Hepatocyte (in vitro differentiated cells): ENCODE measurements at regions not wholly inside any gene's neighbourhood (a gene's known extent, or its start where the extent isn't known, plus 50 kb on each side); places are given as distances from the start of the nearest gene placed in this dataset.
"Not testable (repeated sequence)": the region's sequence is repeated elsewhere in the genome, so short reads cannot be mapped to it uniquely, and the experiment has no call there.

Source experiments
- DNase-seq: peaks from one replicate; pipeline ENCODE4 v3.0.0-alpha.2; 2016; ENCODE audit warnings: low spot score
- H2AFZ ChIP-seq: fragments of 200-600 bp; sonication (generic); 2 replicates; pipeline ENCODE4 v1.6.0; 2016; ENCODE audit warnings: antibody characterized with exemption, mild to moderate bottlenecking
- H3K27ac ChIP-seq: fragments of 200-600 bp; sonication (generic); 2 replicates; pipeline ENCODE4 v1.5.1; 2016; ENCODE audit warnings: mild to moderate bottlenecking
- H3K27me3 ChIP-seq: fragments of 200-600 bp; sonication (generic); 2 replicates; pipeline ENCODE4 v1.6.1; 2016
- H3K36me3 ChIP-seq: fragments of 200-600 bp; sonication (generic); replicated peaks from 2 replicates; pipeline ENCODE4 v1.5.1; 2016; ENCODE audit warnings: low read depth; ENCODE audit not compliant: insufficient read depth
- H3K4me1 ChIP-seq: fragments of 200-600 bp; sonication (generic); 2 replicates; pipeline ENCODE4 v1.5.1; 2016; ENCODE audit warnings: mild to moderate bottlenecking, moderate library complexity; ENCODE audit not compliant: insufficient read depth
- H3K4me2 ChIP-seq: fragments of 200-600 bp; sonication (generic); 2 replicates; pipeline ENCODE4 v1.6.0; 2016
- H3K4me3 ChIP-seq: fragments of 200-600 bp; sonication (generic); 2 replicates; pipeline ENCODE4 v1.5.1; 2016; ENCODE audit warnings: mild to moderate bottlenecking
- H3K79me2 ChIP-seq: fragments of 200-600 bp; sonication (generic); 2 replicates; pipeline ENCODE4 v1.6.0; 2017; ENCODE audit warnings: mild to moderate bottlenecking
- H3K9me2 ChIP-seq: fragments of 200-600 bp; sonication (generic); replicated peaks from 2 replicates; pipeline ENCODE4 v1.6.0; 2017; ENCODE audit warnings: mild to moderate bottlenecking; ENCODE audit not compliant: insufficient read depth
- H3K9me3 ChIP-seq: fragments of 200-600 bp; sonication (generic); 2 replicates; pipeline ENCODE4 v1.5.1; 2016; ENCODE audit warnings: low read depth, mild to moderate bottlenecking
- H4K20me1 ChIP-seq: fragments of 200-600 bp; sonication (generic); 2 replicates; pipeline ENCODE4 v1.6.0; 2016; ENCODE audit warnings: mild to moderate bottlenecking; ENCODE audit not compliant: insufficient read depth, poor library complexity, severe bottlenecking
- EZH2 ChIP-seq: fragments of 200-600 bp; sonication (generic); IDR thresholded peaks from 2 replicates; pipeline ENCODE4 v1.6.1; 2016; ENCODE audit warnings: antibody characterized with exemption, mild to moderate bottlenecking, borderline replicate concordance
- EZH2phosphoT487 ChIP-seq: fragments of 200-600 bp; sonication (generic); IDR thresholded peaks from one replicate; pipeline ENCODE4 v1.6.1; 2018; ENCODE audit warnings: antibody characterized with exemption, mild to moderate bottlenecking, low read depth, moderate library complexity; ENCODE audit not compliant: unreplicated experiment, severe bottlenecking
- WGBS: methylation state at CpG from one replicate; pipeline ENCODE4 v1.1.6; 2016; ENCODE audit warnings: low lambda C conversion rate; ENCODE audit errors: missing lambda C conversion rate; 5-methylcytosine and 5-hydroxymethylcytosine counted together
- TF ChIP-seq, protein P1 (sequence below): fragments of 200-600 bp; sonication (generic); IDR thresholded peaks from 2 replicates; pipeline ENCODE4 v1.5.1; 2016; ENCODE audit warnings: antibody characterized with exemption, mild to moderate bottlenecking; ENCODE audit not compliant: poor library complexity

DNA sequence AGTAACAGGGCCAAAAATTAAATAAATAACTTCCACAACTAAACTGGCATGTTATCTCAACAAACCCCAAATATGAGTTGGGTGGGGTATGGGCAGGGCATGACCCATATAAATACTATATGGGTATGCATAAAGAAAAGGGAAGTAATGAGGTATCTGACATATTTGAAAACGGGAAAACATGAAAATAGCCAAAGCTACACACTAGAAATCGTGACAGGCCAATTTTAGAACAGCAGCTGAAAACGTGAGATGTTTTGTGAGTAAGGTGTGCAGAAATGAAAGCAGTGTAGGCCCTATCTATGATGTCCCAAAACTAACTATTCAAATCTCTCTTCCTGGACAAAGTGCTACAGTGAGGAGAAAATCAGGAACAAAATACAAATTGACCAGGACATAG is 537.9 kb upstream of the NR5A2 start:
- DNase-seq = no peak
- 78% methylated on average over 3 of the region's 3 CpGs for WGBS
- H3K36me3 ChIP-seq = no peaks in the 10 kb centered on the region
- H3K9me2 ChIP-seq = no peaks in the 10 kb centered on the region
- no peak overlapping the region for H2AFZ ChIP-seq
- H3K9me3 ChIP-seq = no peaks in the 10 kb centered on the region
- no peaks in the 10 kb centered on the region for H4K20me1 ChIP-seq
- no peak overlapping the region for H3K4me2 ChIP-seq
- TF ChIP-seq, protein P1, sequence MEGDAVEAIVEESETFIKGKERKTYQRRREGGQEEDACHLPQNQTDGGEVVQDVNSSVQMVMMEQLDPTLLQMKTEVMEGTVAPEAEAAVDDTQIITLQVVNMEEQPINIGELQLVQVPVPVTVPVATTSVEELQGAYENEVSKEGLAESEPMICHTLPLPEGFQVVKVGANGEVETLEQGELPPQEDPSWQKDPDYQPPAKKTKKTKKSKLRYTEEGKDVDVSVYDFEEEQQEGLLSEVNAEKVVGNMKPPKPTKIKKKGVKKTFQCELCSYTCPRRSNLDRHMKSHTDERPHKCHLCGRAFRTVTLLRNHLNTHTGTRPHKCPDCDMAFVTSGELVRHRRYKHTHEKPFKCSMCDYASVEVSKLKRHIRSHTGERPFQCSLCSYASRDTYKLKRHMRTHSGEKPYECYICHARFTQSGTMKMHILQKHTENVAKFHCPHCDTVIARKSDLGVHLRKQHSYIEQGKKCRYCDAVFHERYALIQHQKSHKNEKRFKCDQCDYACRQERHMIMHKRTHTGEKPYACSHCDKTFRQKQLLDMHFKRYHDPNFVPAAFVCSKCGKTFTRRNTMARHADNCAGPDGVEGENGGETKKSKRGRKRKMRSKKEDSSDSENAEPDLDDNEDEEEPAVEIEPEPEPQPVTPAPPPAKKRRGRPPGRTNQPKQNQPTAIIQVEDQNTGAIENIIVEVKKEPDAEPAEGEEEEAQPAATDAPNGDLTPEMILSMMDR = no peak
- TF ChIP-seq EZH2 = no peak
- no peak for TF ChIP-seq EZH2phosphoT487
- H3K27me3 ChIP-seq = no peaks in the 10 kb centered on the region
- no peaks in the 10 kb centered on the region for H3K79me2 ChIP-seq
- no peak overlapping the region for H3K27ac ChIP-seq
- no peak overlapping the region for H3K4me3 ChIP-seq
- H3K4me1 ChIP-seq = no peaks in the 10 kb centered on the region

DNA sequence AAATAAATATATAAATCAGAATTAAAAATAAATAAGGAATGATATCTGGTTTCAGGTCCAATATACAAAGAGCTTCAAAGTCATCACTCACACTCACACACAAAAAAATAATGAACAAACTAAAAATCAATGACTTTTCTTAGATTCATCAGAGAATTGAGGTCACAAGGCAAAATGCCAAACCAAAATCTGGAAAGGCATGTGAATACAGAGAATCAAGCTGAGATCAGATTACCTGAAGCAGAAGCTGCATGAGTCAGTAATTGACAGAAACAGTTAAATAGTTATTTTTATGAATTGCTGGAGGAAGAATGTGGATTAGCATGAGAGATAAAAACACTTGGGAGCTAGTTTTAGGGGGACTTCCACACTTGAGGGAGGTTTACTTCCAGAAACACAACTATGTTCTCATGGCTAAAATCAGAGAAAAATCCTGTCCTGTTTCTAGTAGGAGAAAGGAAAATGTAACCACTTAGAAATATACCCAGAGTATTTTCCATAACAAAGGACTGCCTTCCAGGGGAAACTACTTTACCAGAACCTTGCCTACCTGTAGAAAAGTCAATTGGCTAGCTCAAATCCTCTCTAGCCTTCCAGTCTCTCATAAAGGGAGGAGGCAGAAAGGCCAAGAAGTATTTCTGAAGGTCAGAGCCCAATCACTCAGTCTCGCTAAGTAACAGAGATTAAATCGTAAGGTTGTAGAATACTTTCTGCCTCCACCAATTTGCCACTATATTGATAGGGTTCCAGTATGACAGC is 536.6 kb upstream of the NR5A2 start:
- 89% methylated on average over 2 of the region's 2 CpGs for WGBS
- Histone ChIP-seq H3K27ac (no peak overlapping the region), H3K4me1 (no peaks in the 10 kb centered on the region), H3K36me3 (no peaks in the 10 kb centered on the region), H3K9me3 (peaks cover 7% of the 10 kb centered on the region), H3K79me2 (no peaks in the 10 kb centered on the region), H3K4me2 (no peak overlapping the region), H3K4me3 (no peak overlapping the region), H3K27me3 (no peaks in the 10 kb centered on the region), H4K20me1 (no peaks in the 10 kb centered on the region), H2AFZ (no peak overlapping the region), H3K9me2 (no peaks in the 10 kb centered on the region)
- DNase-seq = no peak
- no peak for TF ChIP-seq EZH2phosphoT487
- no peak for TF ChIP-seq EZH2
- TF ChIP-seq, protein P1 = no peak

DNA sequence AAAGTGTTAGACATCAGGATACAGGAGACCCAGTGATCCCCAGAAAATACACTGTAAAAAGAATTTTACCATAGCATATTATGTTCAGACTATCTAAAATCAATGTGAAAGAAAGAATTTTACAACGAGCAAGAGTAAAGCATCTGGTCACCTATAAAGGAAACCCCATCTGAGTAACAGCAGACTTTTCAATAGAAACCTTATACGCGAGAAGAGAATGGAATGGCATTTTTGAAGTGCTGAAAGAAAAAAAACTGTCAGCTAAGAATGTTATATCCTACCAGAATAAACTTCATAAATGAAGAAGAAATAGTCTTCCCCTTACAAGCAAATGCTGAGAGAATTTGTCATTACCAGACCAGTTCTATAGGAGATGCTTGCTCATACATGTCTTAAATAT is 532.1 kb upstream of the NR5A2 start:
- no peaks in the 10 kb centered on the region for H3K9me2 ChIP-seq
- no peaks in the 10 kb centered on the region for H3K27me3 ChIP-seq
- no peaks in the 10 kb centered on the region for H3K79me2 ChIP-seq
- no peaks in the 10 kb centered on the region for H3K36me3 ChIP-seq
- H3K4me3 ChIP-seq = no peak overlapping the region
- H3K4me1 ChIP-seq = no peaks in the 10 kb centered on the region
- H2AFZ ChIP-seq = no peak overlapping the region
- 95% methylated on average over 3 of the region's 3 CpGs for WGBS
- no peak overlapping the region for H3K4me2 ChIP-seq
- H3K27ac ChIP-seq = no peak overlapping the region
- DNase-seq = no peak
- H4K20me1 ChIP-seq = no peaks in the 10 kb centered on the region
- TF ChIP-seq, protein P1 = no peak
- no peak for TF ChIP-seq EZH2phosphoT487
- TF ChIP-seq EZH2 = no peak
- H3K9me3 ChIP-seq = peaks cover 7% of the 10 kb centered on the region

DNA sequence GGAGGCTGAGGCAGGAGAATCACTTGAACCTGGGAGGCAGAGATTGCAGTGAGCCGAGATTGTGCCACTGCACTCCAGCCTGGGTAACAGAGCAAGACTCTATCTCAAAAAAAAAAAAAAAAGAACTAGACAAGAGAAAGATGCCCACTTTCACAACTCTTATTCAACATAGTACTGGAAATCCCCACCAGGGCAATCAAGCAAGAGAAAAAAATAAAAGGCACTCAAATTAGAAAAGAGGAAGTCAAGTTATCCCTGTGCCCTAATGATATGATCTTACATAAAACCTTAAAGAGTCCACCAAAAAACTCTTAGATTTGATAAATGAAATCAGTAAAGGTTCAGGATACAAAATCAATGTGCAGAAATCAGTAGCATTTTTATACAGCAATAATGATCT is 528.7 kb upstream of the NR5A2 start:
- not testable (repeated sequence) for H3K79me2 ChIP-seq, H3K4me3 ChIP-seq, H3K4me1 ChIP-seq, H3K9me3 ChIP-seq, H3K9me2 ChIP-seq, H3K4me2 ChIP-seq, H3K27me3 ChIP-seq, H3K36me3 ChIP-seq, DNase-seq, H4K20me1 ChIP-seq, H3K27ac ChIP-seq, H2AFZ ChIP-seq
- WGBS = 100% methylated on average over 1 of the region's 1 CpG
